CD4-positive, alpha-beta memory T cell (primary cell): ENCODE measurements at regions not wholly inside any gene's neighbourhood (a gene's known extent, or its start where the extent isn't known, plus 50 kb on each side); places are given as distances from the start of the nearest gene placed in this dataset.
"Not testable (repeated sequence)": the region's sequence is repeated elsewhere in the genome, so short reads cannot be mapped to it uniquely, and the experiment has no call there.

Experiments used
- CTCF ChIA-PET: fragments of 350-600 bp; sonication (Branson Sonifier 250); formaldehyde crosslinking; loops from one replicate; lab custom pipeline; 2021; ENCODE audit warnings: inconsistent platforms; ENCODE audit not compliant: partially characterized antibody; lab: Charles Lee
- POLR2A ChIA-PET: fragments of 350-600 bp; sonication (Branson Sonifier 250); formaldehyde crosslinking; loops from one replicate; lab custom pipeline; 2021; ENCODE audit not compliant: partially characterized antibody; lab: Charles Lee
- DNase-seq, 5 donors: peaks; one replicate each; pipeline versions ENCODE4 v3.0.0 to v3.0.0-alpha.2; 2020 to 2022; ENCODE audit warnings: mixed read lengths in 1 of 5
- H3K27ac ChIP-seq: one replicate; pipeline ENCODE4 v1.7.0; 2013; ENCODE audit warnings: low read depth, low read length
- H3K27me3 ChIP-seq: 2 replicates; pipeline ENCODE4 v1.7.0; 2013; ENCODE audit warnings: mild to moderate bottlenecking, low read length, moderate library complexity; ENCODE audit not compliant: insufficient read depth
- H3K36me3 ChIP-seq: 2 replicates; pipeline ENCODE4 v1.7.0; 2013; ENCODE audit warnings: mild to moderate bottlenecking, low read length, moderate library complexity; ENCODE audit not compliant: insufficient read depth
- H3K4me1 ChIP-seq: 2 replicates; pipeline ENCODE4 v1.7.0; 2013; ENCODE audit warnings: mild to moderate bottlenecking, low read length, moderate library complexity; ENCODE audit not compliant: insufficient read depth
- H3K4me3 ChIP-seq, 2 donors: one replicate each; pipeline ENCODE4 v1.7.0; 2013; ENCODE audit warnings: low read length in 2 of 2, mild to moderate bottlenecking in 1 of 2
- H3K9me3 ChIP-seq, 2 donors: one replicate each; pipeline ENCODE4 v1.7.0; 2013; ENCODE audit warnings: low read length in 2 of 2, control low read depth in 1 of 2; ENCODE audit not compliant: control insufficient read depth in 1 of 2
- H3K27ac Mint-ChIP-seq, 7 donors: one replicate each; pipeline ENCODE4 v1.8.0; 2020 to 2021; ENCODE audit warnings: mixed read lengths in 7 of 7, mild to moderate bottlenecking in 6 of 7, inconsistent platforms in 3 of 7, moderate library complexity in 3 of 7
- H3K27me3 Mint-ChIP-seq, 2 donors: one replicate each; pipeline ENCODE4 v1.8.0; 2020 to 2021; ENCODE audit warnings: mixed read lengths in 2 of 2
- H3K36me3 Mint-ChIP-seq, 2 donors: one replicate each; pipeline ENCODE4 v1.8.0; 2020 to 2021; ENCODE audit warnings: mixed read lengths in 2 of 2, inconsistent platforms in 1 of 2, mild to moderate bottlenecking in 1 of 2
- H3K4me1 Mint-ChIP-seq, 4 donors: one replicate each; pipeline ENCODE4 v1.8.0; 2020 to 2021; ENCODE audit warnings: mixed read lengths in 4 of 4, mild to moderate bottlenecking in 1 of 4
- H3K4me3 Mint-ChIP-seq, 8 donors: one replicate each; pipeline ENCODE4 v1.8.0; 2020 to 2021; ENCODE audit warnings: mixed read lengths in 8 of 8, mild to moderate bottlenecking in 7 of 8, moderate library complexity in 6 of 8, inconsistent platforms in 3 of 8
- H3K9me3 Mint-ChIP-seq, 8 donors: one replicate each; pipeline ENCODE4 v1.8.0; 2020 to 2021; ENCODE audit warnings: mixed read lengths in 8 of 8, mild to moderate bottlenecking in 5 of 8, inconsistent platforms in 3 of 8, moderate library complexity in 1 of 8
- intact Hi-C: fragments of 100-400 bp; cut with micrococcal nuclease; formaldehyde crosslinking; loops from one replicate; pipeline ENCODE4 v1.15.1; 2023

DNA sequence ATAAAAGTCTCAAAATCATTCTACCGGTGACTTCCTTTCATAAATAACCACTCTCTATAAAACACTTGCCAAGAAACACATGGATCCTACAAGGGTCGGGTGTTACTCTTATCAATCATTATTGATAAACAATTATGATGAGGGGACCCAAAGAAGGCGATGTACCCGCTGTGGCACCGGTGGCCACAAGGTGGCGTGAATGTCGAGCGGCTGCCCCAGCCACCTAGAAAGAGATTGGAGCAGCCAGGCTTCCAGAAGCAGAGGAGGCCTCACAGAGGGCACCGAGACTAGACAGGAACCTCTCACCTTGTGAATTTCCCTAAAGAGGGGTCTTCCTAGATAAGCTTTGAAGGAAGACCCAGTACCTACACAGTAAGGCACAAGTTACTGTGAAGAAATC is 80.5 kb upstream of the GOLGA6L6 start:
- H3K36me3 Mint-ChIP-seq, H3K4me3 ChIP-seq, H3K9me3 ChIP-seq, H3K36me3 ChIP-seq, H3K27me3 Mint-ChIP-seq, H3K4me1 ChIP-seq, DNase-seq, H3K27me3 ChIP-seq, CTCF ChIA-PET, intact Hi-C loops, H3K4me1 Mint-ChIP-seq, H3K9me3 Mint-ChIP-seq, H3K4me3 Mint-ChIP-seq, H3K27ac ChIP-seq, POLR2A ChIA-PET, H3K27ac Mint-ChIP-seq: not testable (repeated sequence)

DNA sequence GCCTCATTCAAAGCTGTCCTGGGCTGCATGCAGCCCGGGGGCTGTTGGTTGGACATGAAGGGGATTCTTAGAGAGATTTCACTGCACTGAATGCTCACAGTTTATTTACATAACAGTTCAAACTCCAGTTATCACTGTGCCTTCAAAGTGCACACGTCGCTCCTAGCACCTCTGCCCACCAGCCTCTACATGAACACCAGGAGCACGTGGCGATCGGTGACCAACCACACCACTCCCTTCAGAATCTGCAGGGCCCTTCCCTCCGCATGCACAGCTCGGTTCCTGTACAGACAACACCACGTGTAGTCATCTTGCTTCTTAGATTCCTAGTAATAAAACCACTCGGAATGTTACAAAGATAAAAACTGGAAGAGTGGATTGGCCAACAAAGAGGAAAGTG is 72.9 kb upstream of the GOLGA6L6 start:
- not testable (repeated sequence) for H3K27me3 Mint-ChIP-seq

DNA sequence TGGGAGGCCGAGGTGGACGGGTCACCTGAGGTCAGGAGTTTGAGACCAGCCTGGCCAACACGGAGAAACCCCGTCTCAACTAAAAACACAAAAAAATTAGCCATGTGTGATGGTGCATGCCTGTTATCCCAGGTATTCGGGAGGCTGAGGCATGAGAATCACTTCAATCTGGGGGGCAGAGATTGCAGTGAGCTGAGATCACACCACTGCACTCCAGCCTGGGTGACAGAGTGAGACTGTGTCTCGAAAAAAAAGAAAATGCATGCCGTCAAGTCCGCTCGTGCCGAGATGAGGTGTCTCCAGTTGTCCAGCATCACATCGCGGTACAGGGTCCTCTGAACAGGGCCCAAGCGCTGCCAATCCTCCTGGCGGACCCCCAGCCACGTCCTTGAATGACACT is 71.2 kb upstream of the GOLGA6L6 start:
- H3K4me1 Mint-ChIP-seq, CTCF ChIA-PET, H3K27me3 ChIP-seq, DNase-seq, H3K27ac ChIP-seq, H3K27me3 Mint-ChIP-seq, intact Hi-C loops, H3K36me3 ChIP-seq, H3K4me3 ChIP-seq, H3K9me3 Mint-ChIP-seq, H3K4me1 ChIP-seq, H3K27ac Mint-ChIP-seq, H3K36me3 Mint-ChIP-seq, H3K4me3 Mint-ChIP-seq, H3K9me3 ChIP-seq, POLR2A ChIA-PET: not testable (repeated sequence)

More for the DNA sequence above, 72.9 kb upstream of the GOLGA6L6 start:
- H3K27ac ChIP-seq, H3K27ac Mint-ChIP-seq, H3K4me3 Mint-ChIP-seq, H3K4me1 Mint-ChIP-seq, H3K9me3 ChIP-seq, H3K36me3 ChIP-seq, H3K4me1 ChIP-seq, DNase-seq, POLR2A ChIA-PET, intact Hi-C loops, H3K9me3 Mint-ChIP-seq, H3K27me3 ChIP-seq, H3K36me3 Mint-ChIP-seq, H3K4me3 ChIP-seq, CTCF ChIA-PET: not testable (repeated sequence)

DNA sequence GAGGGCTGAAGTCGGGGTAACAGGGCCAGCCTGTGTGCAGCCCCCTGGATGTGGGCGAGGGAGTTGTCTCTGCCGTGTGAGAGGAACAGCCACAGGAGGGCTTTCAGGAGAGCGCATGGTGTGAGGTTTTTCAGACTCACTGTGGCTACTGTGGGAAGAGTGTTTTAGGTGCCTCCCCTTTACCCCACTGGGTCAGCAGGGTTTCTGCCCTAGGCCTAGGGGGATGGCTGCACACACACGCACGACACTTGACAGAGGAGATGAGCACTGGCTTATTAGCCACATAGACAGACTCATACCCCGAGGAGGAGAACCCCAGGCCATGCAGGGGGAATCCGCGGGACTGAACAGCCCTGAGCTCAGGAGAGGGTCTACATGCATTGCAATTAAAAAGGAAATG is 70.8 kb upstream of the GOLGA6L6 start:
- H3K9me3 Mint-ChIP-seq, H3K36me3 Mint-ChIP-seq, H3K27ac ChIP-seq, H3K4me3 Mint-ChIP-seq, H3K27me3 ChIP-seq, CTCF ChIA-PET, H3K4me3 ChIP-seq, H3K9me3 ChIP-seq, H3K36me3 ChIP-seq, H3K4me1 ChIP-seq, POLR2A ChIA-PET, H3K27me3 Mint-ChIP-seq, H3K27ac Mint-ChIP-seq, intact Hi-C loops, H3K4me1 Mint-ChIP-seq: not testable (repeated sequence)
- DNase-seq, result peak in 1 of 5 donors; percentile 29

DNA sequence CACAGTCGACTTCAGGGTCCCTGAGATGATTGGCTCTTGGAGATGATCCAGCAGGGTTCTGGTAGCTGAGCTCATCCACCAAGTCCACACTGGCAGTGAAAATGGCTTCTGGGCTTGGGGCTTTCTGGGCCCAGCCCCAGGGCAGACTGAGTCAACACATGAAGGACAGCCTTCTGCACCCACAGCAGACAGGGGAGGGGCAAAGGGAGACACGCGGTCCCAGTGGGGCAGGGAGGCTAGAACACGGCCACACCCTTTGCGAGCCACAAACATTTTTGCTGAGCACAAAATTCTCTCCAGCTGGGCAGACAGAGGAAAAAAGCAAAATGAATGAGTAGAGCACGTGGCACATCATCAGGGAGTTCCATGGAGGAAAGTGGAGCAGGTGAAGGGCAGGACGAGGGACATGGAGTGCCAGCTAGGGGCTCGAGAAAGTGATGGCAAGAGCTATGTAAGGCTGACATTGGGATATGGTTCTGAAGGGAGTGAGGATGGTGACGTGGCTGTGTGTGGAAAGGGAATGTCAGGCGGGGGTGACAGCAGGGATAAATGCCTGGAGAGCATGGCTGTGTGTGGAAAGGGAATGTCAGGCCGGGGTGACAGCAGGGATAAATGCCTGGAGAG is 70.2 kb upstream of the GOLGA6L6 start:
- H3K27me3 Mint-ChIP-seq, H3K36me3 ChIP-seq, H3K4me3 Mint-ChIP-seq, H3K27ac Mint-ChIP-seq, H3K4me3 ChIP-seq, POLR2A ChIA-PET, H3K9me3 Mint-ChIP-seq, intact Hi-C loops, H3K9me3 ChIP-seq, H3K27me3 ChIP-seq, H3K36me3 Mint-ChIP-seq, CTCF ChIA-PET, H3K4me1 ChIP-seq, H3K4me1 Mint-ChIP-seq, DNase-seq, H3K27ac ChIP-seq: not testable (repeated sequence)

DNA sequence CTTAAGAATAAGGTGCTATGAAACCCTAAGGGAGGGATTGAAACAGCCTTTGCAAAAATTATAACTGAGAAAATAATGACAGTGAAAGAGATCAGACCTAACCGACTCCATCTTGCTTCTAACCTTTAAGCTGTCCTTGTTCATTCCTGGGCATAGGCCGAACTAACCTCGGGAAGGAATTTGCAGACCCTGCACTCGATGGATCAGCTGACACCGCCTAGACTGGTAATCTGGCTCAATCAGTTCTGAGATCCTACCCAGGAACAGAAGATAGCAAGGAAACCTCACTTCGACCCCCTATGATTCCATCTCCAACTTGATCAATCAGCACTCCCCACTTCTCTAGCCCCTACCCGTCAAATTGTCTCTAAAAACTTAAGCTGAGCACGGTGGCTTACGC is 66.6 kb upstream of the GOLGA6L6 start:
- DNase-seq, H3K4me1 ChIP-seq, H3K36me3 Mint-ChIP-seq, H3K4me1 Mint-ChIP-seq, H3K4me3 ChIP-seq, H3K9me3 Mint-ChIP-seq, H3K27me3 Mint-ChIP-seq, CTCF ChIA-PET, intact Hi-C loops, H3K4me3 Mint-ChIP-seq, H3K9me3 ChIP-seq, H3K27ac ChIP-seq, POLR2A ChIA-PET, H3K27ac Mint-ChIP-seq, H3K27me3 ChIP-seq, H3K36me3 ChIP-seq: not testable (repeated sequence)

DNA sequence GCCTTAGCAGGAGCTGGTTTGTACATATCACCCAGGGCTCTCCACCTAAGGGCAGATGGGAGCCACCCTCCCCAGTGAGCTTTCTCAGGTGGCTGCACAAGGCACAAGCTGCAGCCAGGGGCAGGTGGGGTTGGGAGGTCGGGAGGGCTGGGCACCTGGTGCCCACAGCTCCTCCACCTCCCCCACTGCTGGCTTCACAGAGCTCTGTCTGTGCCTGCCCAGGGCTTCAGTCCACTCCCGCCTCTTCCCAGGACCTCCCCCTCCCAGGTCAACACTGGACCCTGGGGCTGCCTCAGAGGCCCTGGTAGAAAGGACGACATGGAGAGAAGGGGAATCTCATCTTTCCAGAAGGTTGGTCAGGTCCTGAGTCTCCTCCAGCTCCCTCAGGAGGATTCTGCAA is 55.6 kb upstream of the GOLGA6L6 start:
- DNase-seq, H3K4me1 ChIP-seq, H3K9me3 Mint-ChIP-seq, H3K27ac Mint-ChIP-seq, H3K9me3 ChIP-seq, intact Hi-C loops, H3K4me3 ChIP-seq, H3K36me3 Mint-ChIP-seq, CTCF ChIA-PET, H3K4me3 Mint-ChIP-seq, H3K27me3 ChIP-seq, POLR2A ChIA-PET, H3K27me3 Mint-ChIP-seq, H3K36me3 ChIP-seq, H3K27ac ChIP-seq, H3K4me1 Mint-ChIP-seq: not testable (repeated sequence)

DNA sequence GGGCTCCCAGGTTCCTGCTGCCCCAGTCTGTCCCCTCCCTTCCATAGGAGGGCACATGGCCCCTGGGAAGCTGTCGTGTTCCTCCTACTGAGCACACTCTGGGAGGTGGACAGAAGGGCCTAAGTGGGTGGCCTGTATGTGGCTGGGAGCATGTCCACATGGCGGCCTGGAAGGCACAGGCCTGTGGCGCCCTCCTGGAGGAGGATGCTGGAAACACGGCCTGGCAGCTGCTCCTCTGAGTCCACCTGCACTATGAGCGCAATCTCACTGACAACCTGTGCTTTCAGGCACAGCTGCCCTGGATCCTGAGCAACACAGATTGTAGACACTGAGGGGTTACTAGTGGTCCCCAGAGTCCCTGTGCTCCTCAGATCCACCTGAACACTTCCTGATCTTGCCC is 52.6 kb upstream of the GOLGA6L6 start:
- H3K4me1 Mint-ChIP-seq, H3K27me3 ChIP-seq, H3K4me1 ChIP-seq, H3K27me3 Mint-ChIP-seq, H3K9me3 ChIP-seq, H3K4me3 Mint-ChIP-seq, H3K27ac ChIP-seq, H3K36me3 ChIP-seq, intact Hi-C loops, DNase-seq, H3K4me3 ChIP-seq, CTCF ChIA-PET, H3K36me3 Mint-ChIP-seq, H3K9me3 Mint-ChIP-seq, H3K27ac Mint-ChIP-seq, POLR2A ChIA-PET: not testable (repeated sequence)
